Upper lobe of left lung (tissue), 4 donors: ENCODE measurements at regions not wholly inside any gene's neighbourhood (a gene's known extent, or its start where the extent isn't known, plus 50 kb on each side); places are given as distances from the start of the nearest gene placed in this dataset.

Experiments used
- POLR2AphosphoS5 ChIP-seq, 2 donors: sonication (generic); formaldehyde crosslinking; IDR thresholded peaks; one replicate each; pipeline ENCODE4 v1.5.1; 2017; ENCODE audit warnings: antibody characterized with exemption in 2 of 2
- TF ChIP-seq, protein P1 (sequence below), 6 experiments: fragments of 450-650 bp in 4 of 6; fragments of 200-600 bp in 2 of 6; sonication (generic) in 2 of 6; IDR thresholded peaks; one replicate each; pipeline ENCODE4 v1.5.1; 2016 to 2019; ENCODE audit warnings: antibody characterized with exemption in 6 of 6

DNA sequence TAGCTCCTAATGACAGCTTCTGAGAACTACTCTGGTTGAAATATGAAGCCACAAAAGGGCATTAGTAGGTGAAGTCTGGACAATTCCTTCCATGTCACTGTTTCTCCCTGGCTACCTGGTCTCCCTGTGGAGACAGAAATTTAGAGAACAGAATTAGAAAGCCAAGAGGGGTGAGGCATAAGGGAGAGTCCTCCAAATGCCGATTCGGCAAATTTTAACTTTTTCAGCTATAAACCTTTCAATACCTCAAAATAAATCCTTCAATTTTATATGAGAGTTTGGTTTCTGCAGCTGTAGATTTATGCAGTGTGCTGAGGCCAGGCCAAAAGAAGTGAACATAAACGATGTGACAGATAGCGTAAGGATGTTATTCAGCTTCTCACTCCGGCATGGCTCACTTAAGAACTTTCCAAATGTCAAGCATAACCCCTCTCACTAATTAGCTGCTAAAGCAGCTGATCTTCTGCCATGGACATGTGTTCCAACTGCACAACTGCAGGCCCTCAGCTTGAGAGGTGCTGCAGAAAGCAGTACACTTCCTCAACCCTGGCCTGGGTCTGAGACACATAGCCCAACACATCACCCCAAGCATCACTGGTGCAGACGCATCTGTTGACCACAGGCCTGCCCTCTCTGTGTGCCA is 247.9 kb upstream of the SOX9 start:
- TF ChIP-seq, protein P1, sequence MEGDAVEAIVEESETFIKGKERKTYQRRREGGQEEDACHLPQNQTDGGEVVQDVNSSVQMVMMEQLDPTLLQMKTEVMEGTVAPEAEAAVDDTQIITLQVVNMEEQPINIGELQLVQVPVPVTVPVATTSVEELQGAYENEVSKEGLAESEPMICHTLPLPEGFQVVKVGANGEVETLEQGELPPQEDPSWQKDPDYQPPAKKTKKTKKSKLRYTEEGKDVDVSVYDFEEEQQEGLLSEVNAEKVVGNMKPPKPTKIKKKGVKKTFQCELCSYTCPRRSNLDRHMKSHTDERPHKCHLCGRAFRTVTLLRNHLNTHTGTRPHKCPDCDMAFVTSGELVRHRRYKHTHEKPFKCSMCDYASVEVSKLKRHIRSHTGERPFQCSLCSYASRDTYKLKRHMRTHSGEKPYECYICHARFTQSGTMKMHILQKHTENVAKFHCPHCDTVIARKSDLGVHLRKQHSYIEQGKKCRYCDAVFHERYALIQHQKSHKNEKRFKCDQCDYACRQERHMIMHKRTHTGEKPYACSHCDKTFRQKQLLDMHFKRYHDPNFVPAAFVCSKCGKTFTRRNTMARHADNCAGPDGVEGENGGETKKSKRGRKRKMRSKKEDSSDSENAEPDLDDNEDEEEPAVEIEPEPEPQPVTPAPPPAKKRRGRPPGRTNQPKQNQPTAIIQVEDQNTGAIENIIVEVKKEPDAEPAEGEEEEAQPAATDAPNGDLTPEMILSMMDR (IDR thresholded peaks at IDR 0.05) = no peak
- TF ChIP-seq POLR2AphosphoS5 (IDR thresholded peaks at IDR 0.05) = no peak
